Prostate gland (tissue), 2 donors: ENCODE measurements at regions not wholly inside any gene's neighbourhood (a gene's known extent, or its start where the extent isn't known, plus 50 kb on each side); places are given as distances from the start of the nearest gene placed in this dataset.

ENCODE experiments used
- POLR2A ChIP-seq: fragments of 450-650 bp; IDR thresholded peaks from one replicate; pipeline ENCODE4 v1.6.1; 2016; ENCODE audit warnings: antibody characterized with exemption, mild to moderate bottlenecking
- TF ChIP-seq, protein P1 (sequence below), 4 experiments: fragments of 200-600 bp in 2 of 4; fragments of 450-650 bp in 2 of 4; sonication (generic) in 2 of 4; IDR thresholded peaks; 1 replicate in 3 of 4; 2 replicates in 1 of 4; pipeline ENCODE4 v1.5.1; 2016 to 2019; ENCODE audit warnings: antibody characterized with exemption in 4 of 4, mild to moderate bottlenecking in 2 of 4, moderate library complexity in 2 of 4

DNA sequence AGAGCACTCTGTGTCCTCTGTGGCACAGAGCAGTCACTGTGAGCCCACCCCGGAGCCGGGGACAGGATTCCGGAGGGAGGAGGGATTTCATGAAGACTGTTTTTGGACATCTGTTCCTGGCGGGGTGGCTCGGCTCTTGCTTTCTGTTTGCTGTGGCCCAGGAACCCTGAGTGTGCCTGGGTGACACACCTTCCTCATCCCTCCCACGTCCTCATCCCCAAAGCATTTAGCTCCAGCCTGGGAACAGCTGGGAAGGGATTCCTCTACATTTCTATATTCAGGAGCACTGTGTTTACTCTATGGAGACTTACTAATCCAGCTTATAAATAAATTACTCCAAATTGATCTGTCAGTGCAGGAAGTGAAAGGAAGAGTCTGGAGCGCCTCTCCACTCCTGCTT lies 97.8 kb upstream of the UBL3 start:
- TF ChIP-seq, protein P1, sequence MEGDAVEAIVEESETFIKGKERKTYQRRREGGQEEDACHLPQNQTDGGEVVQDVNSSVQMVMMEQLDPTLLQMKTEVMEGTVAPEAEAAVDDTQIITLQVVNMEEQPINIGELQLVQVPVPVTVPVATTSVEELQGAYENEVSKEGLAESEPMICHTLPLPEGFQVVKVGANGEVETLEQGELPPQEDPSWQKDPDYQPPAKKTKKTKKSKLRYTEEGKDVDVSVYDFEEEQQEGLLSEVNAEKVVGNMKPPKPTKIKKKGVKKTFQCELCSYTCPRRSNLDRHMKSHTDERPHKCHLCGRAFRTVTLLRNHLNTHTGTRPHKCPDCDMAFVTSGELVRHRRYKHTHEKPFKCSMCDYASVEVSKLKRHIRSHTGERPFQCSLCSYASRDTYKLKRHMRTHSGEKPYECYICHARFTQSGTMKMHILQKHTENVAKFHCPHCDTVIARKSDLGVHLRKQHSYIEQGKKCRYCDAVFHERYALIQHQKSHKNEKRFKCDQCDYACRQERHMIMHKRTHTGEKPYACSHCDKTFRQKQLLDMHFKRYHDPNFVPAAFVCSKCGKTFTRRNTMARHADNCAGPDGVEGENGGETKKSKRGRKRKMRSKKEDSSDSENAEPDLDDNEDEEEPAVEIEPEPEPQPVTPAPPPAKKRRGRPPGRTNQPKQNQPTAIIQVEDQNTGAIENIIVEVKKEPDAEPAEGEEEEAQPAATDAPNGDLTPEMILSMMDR (IDR thresholded peaks at IDR 0.05), result no peak
- TF ChIP-seq POLR2A, result no peak
